Omental fat pad (tissue), 1 donor: ENCODE measurements at regions not wholly inside any gene's neighbourhood (a gene's known extent, or its start where the extent isn't known, plus 50 kb on each side); places are given as distances from the start of the nearest gene placed in this dataset. TPM values are rescaled to one million over a fixed set of nuclear protein-coding genes. Genes with fewer than 3 reads are reported as not detected.

Experiments
- small RNA-seq: library from RNA; depleted of rRNA; stranded (forward); fragments of <200 nt; gene quantifications from one replicate; pipeline ENCODE3, GENCODE V24; 2016

Small RNAs in the stretch of these regions (small RNA-seq; reads per million reads assigned to genes)
- not detected for gene RNU6-266P
